Liver (tissue), 8 donors: ENCODE measurements at regions not wholly inside any gene's neighbourhood (a gene's known extent, or its start where the extent isn't known, plus 50 kb on each side); places are given as distances from the start of the nearest gene placed in this dataset.

ENCODE experiments used
- DNase-seq: peaks from one replicate; pipeline ENCODE4 v3.0.0-alpha.2; 2017; ENCODE audit warnings: low spot score
- H3K27ac ChIP-seq, 2 donors: one replicate each; pipeline ENCODE4 v1.7.0; 2013; ENCODE audit warnings: inconsistent platforms in 2 of 2, low read length in 2 of 2, control low read depth in 1 of 2, low read depth in 1 of 2, mild to moderate bottlenecking in 1 of 2
- H3K27me3 ChIP-seq, 4 donors: one replicate each; pipeline versions ENCODE4 v1.6.1 to v1.7.0; 2013; ENCODE audit warnings: low read length in 3 of 4, inconsistent platforms in 1 of 4, mild to moderate bottlenecking in 1 of 4, moderate library complexity in 1 of 4; ENCODE audit not compliant: control insufficient read depth in 4 of 4, insufficient read depth in 4 of 4
- H3K36me3 ChIP-seq, 4 donors: one replicate each; pipeline versions ENCODE4 v1.6.1 to v1.7.0; 2013; ENCODE audit warnings: low read length in 3 of 4, mild to moderate bottlenecking in 3 of 4, low read depth in 1 of 4, moderate library complexity in 1 of 4; ENCODE audit not compliant: control insufficient read depth in 4 of 4, insufficient read depth in 3 of 4
- H3K4me1 ChIP-seq, 4 donors: one replicate each; pipeline versions ENCODE4 v1.6.1 to v1.7.0; 2013; ENCODE audit warnings: low read length in 3 of 4, mild to moderate bottlenecking in 3 of 4, moderate library complexity in 1 of 4; ENCODE audit not compliant: control insufficient read depth in 4 of 4, insufficient read depth in 4 of 4
- H3K4me3 ChIP-seq, 3 donors: one replicate each; pipeline versions ENCODE4 v1.6.1 to v1.7.0; 2013; ENCODE audit warnings: low read length in 3 of 3, control low read depth in 1 of 3, low read depth in 1 of 3, mild to moderate bottlenecking in 1 of 3
- H3K9ac ChIP-seq, 2 donors: one replicate each; pipeline ENCODE4 v1.7.0; 2013; ENCODE audit warnings: low read length in 2 of 2, mild to moderate bottlenecking in 2 of 2, moderate library complexity in 2 of 2, control low read depth in 1 of 2, low read depth in 1 of 2
- H3K9me3 ChIP-seq, 4 donors: one replicate each; pipeline versions ENCODE4 v1.6.1 to v1.7.0; 2013; ENCODE audit warnings: low read length in 3 of 4; ENCODE audit not compliant: control insufficient read depth in 4 of 4
- ATF3 ChIP-seq: IDR thresholded peaks from 2 replicates; pipeline ENCODE4 v1.6.1; 2016; ENCODE audit warnings: antibody characterized with exemption
- CTCF ChIP-seq: fragments of 150-350 bp; IDR thresholded peaks from 2 replicates; pipeline ENCODE4 v1.5.1; 2017; ENCODE audit warnings: improper control_type of control experiment, low read depth, low read length; ENCODE audit not compliant: missing input control
- EGR1 ChIP-seq, 2 donors: IDR thresholded peaks; 2 replicates each; pipeline ENCODE4 v1.6.1; 2016 to 2018; ENCODE audit warnings: antibody characterized with exemption in 2 of 2, low read depth in 2 of 2
- FOXA1 ChIP-seq: IDR thresholded peaks from 2 replicates; pipeline ENCODE4 v1.6.1; 2016; ENCODE audit warnings: antibody characterized with exemption
- FOXA2 ChIP-seq: IDR thresholded peaks from 2 replicates; pipeline ENCODE4 v1.6.1; 2016; ENCODE audit warnings: antibody characterized with exemption
- GABPA ChIP-seq, 2 donors: IDR thresholded peaks in 1 of 2; conservative IDR thresholded peaks in 1 of 2; 2 replicates each; pipeline ENCODE4 v1.6.1; 2016; ENCODE audit warnings: antibody characterized with exemption in 2 of 2, mild to moderate bottlenecking in 1 of 2, moderate library complexity in 1 of 2
- HNF4A ChIP-seq, 2 donors: conservative IDR thresholded peaks; 2 replicates each; pipeline ENCODE4 v1.6.1; 2016; ENCODE audit warnings: antibody characterized with exemption in 2 of 2, mild to moderate bottlenecking in 2 of 2
- HNF4G ChIP-seq: IDR thresholded peaks from 2 replicates; pipeline ENCODE4 v1.6.1; 2016; ENCODE audit warnings: antibody characterized with exemption
- JUND ChIP-seq, 2 donors: IDR thresholded peaks; 2 replicates each; pipeline ENCODE4 v1.6.1; 2016; ENCODE audit warnings: antibody characterized with exemption in 2 of 2
- MAX ChIP-seq: IDR thresholded peaks from 2 replicates; pipeline ENCODE4 v1.6.1; 2016; ENCODE audit warnings: antibody characterized with exemption
- NR2F2 ChIP-seq: IDR thresholded peaks from 2 replicates; pipeline ENCODE4 v1.6.1; 2016; ENCODE audit warnings: antibody characterized with exemption
- RAD21 ChIP-seq, 2 donors: IDR thresholded peaks; 2 replicates each; pipeline ENCODE4 v1.6.1; 2016; ENCODE audit warnings: antibody characterized with exemption in 2 of 2, mild to moderate bottlenecking in 2 of 2
- REST ChIP-seq: IDR thresholded peaks from 2 replicates; pipeline ENCODE4 v1.6.1; 2016; ENCODE audit warnings: antibody characterized with exemption, mild to moderate bottlenecking
- RXRA ChIP-seq, 2 donors: IDR thresholded peaks; 2 replicates each; pipeline ENCODE4 v1.6.1; 2017 to 2018; ENCODE audit warnings: antibody characterized with exemption in 2 of 2, mild to moderate bottlenecking in 1 of 2
- SP1 ChIP-seq: IDR thresholded peaks from 2 replicates; pipeline ENCODE4 v1.6.1; 2018; ENCODE audit warnings: antibody characterized with exemption, mild to moderate bottlenecking
- TAF1 ChIP-seq: conservative IDR thresholded peaks from 2 replicates; pipeline ENCODE4 v1.6.1; 2016; ENCODE audit warnings: antibody characterized with exemption, mild to moderate bottlenecking
- YY1 ChIP-seq: IDR thresholded peaks from 2 replicates; pipeline ENCODE4 v1.6.1; 2016; ENCODE audit warnings: antibody characterized with exemption, mild to moderate bottlenecking
- ZBTB33 ChIP-seq: IDR thresholded peaks from 2 replicates; pipeline ENCODE4 v1.6.1; 2016; ENCODE audit warnings: antibody characterized with exemption
- WGBS: extraction: QIAGEN DNeasy Blood & Tissue Kit; methylation state at CpG from one replicate; pipeline ENCODE4 v1.1.7; 2013; 5-methylcytosine and 5-hydroxymethylcytosine counted together
- donor health status: healthy.
- donor health status: healthy.
- donor health status: healthy.
- donor health status: healthy.
- donor health status: healthy.

GRCh38 chr10:130790339-130790738 is 521.2 kb downstream of the TCERG1L start:
- TF ChIP-seq RXRA (IDR thresholded peaks at IDR 0.05) (no peak), FOXA2 (no peak), JUND (IDR thresholded peaks at IDR 0.05) (no peak), RAD21 (IDR thresholded peaks at IDR 0.05) (no peak), HNF4G (no peak)
- Histone ChIP-seq H3K27ac (no peak overlapping the region), H3K9ac (no peak overlapping the region), H3K4me3 (no peak overlapping the region), H3K36me3 (no peaks in the 10 kb centered on the region), H3K27me3 (peaks cover 0 to 2% (median 0%) of the 10 kb centered on the region in 4 donors), H3K4me1 (peaks cover 0 to 4% (median 0%) of the 10 kb centered on the region in 4 donors), H3K9me3 (no peaks in the 10 kb centered on the region)
- WGBS, result 14% methylated on average over 2 of the region's 2 CpGs
- no peak for DNase-seq

- Histone ChIP-seq H3K4me3 (no peak overlapping the region), H3K9me3 (no peaks in the 10 kb centered on the region), H3K27me3 (peaks cover 0 to 2% (median 0%) of the 10 kb centered on the region in 4 donors), H3K9ac (no peak overlapping the region), H3K36me3 (no peaks in the 10 kb centered on the region), H3K4me1 (no peaks in the 10 kb centered on the region), H3K27ac (no peak overlapping the region)
- 85% methylated on average over 15 of the region's 15 CpGs for WGBS
- no peak for DNase-seq
- TF ChIP-seq SP1 (no peak), MAX (no peak), NR2F2 (no peak), REST (no peak), HNF4A (conservative IDR thresholded peaks at IDR 0.05) (no peak), FOXA1 (no peak), FOXA2 (no peak), RAD21 (IDR thresholded peaks at IDR 0.05) (no peak), GABPA (IDR thresholded peaks at IDR 0.05 in 1 of 2, conservative IDR thresholded peaks at IDR 0.05 in 1 of 2) (no peak), TAF1 (no peak), YY1 (no peak), JUND (IDR thresholded peaks at IDR 0.05) (no peak), CTCF (no peak), HNF4G (no peak), EGR1 (IDR thresholded peaks at IDR 0.05; ENCODE audit: low read depth in 2 of 2) (no peak), ZBTB33 (no peak), RXRA (IDR thresholded peaks at IDR 0.05) (no peak), ATF3 (no peak)
Measured at GRCh38 chr10:130792096-130792845, 519.2 kb downstream of the TCERG1L start.
